Heart right ventricle (tissue), 16 donors: ENCODE measurements at regions not wholly inside any gene's neighbourhood (a gene's known extent, or its start where the extent isn't known, plus 50 kb on each side); places are given as distances from the start of the nearest gene placed in this dataset.
"Not testable (repeated sequence)": the region's sequence is repeated elsewhere in the genome, so short reads cannot be mapped to it uniquely, and the experiment has no call there.

ENCODE experiments used
- ATAC-seq, 8 donors: fragments of 200-7000 bp; cut with Tn5 transposase; one replicate each; pipeline ENCODE4 v1.9.1; 2020; ENCODE audit warnings: mild to moderate bottlenecking in 8 of 8, moderate library complexity in 8 of 8, moderate number of reproducible peaks in 1 of 8
- DNase-seq, 2 donors: peaks; one replicate each; pipeline ENCODE4 v3.0.0-alpha.2; 2020
- H3K27ac ChIP-seq, 10 donors: fragments of 200-600 bp; sonication (generic) in 2 of 10; one replicate each; pipeline versions ENCODE4 v1.5.0 to v1.8.0; 2020 to 2022; ENCODE audit warnings: mild to moderate bottlenecking in 3 of 10
- H3K27me3 ChIP-seq, 7 donors: fragments of 200-600 bp; one replicate each; pipeline ENCODE4 v1.8.0; 2021 to 2022; ENCODE audit warnings: mild to moderate bottlenecking in 2 of 7
- H3K36me3 ChIP-seq, 9 donors: fragments of 200-600 bp; sonication (generic) in 1 of 9; one replicate each; pipeline versions ENCODE4 v1.5.0 to v1.8.0; 2020 to 2022; ENCODE audit warnings: mild to moderate bottlenecking in 2 of 9
- H3K4me1 ChIP-seq, 9 donors: fragments of 200-600 bp; sonication (generic) in 1 of 9; one replicate each; pipeline versions ENCODE4 v1.5.0 to v1.8.0; 2020 to 2022; ENCODE audit warnings: mild to moderate bottlenecking in 4 of 9
- H3K4me3 ChIP-seq, 10 donors: fragments of 200-600 bp; sonication (generic) in 2 of 10; one replicate each; pipeline versions ENCODE4 v1.5.0 to v1.8.0; 2020 to 2022; ENCODE audit warnings: mild to moderate bottlenecking in 7 of 10, moderate library complexity in 2 of 10
- H3K9me3 ChIP-seq, 11 donors: fragments of 200-600 bp in 10 of 11; sonication (generic) in 2 of 11; one replicate each; pipeline versions ENCODE4 v1.5.0 to v1.8.0; 2013 to 2022; ENCODE audit warnings: mild to moderate bottlenecking in 2 of 11, control low read depth in 1 of 11, moderate library complexity in 1 of 11
- WGBS, 2 donors: extraction: QIAGEN DNeasy Blood & Tissue Kit; methylation state at CpG; one replicate each; pipeline ENCODE4 v1.1.7; 2013; ENCODE audit warnings: inconsistent platforms in 1 of 2; 5-methylcytosine and 5-hydroxymethylcytosine counted together
- intact Hi-C, 10 donors: fragments of 100-400 bp; cut with DNase I; formaldehyde crosslinking; loops; one replicate each; pipeline versions ENCODE4 v1.11.1 to v1.14.2; 2022
- TF ChIP-seq, protein P1 (sequence below), 9 donors: fragments of 200-600 bp; sonication (generic) in 2 of 9; IDR thresholded peaks; one replicate each; pipeline versions ENCODE4 v1.5.0 to v1.8.0; 2021 to 2022; ENCODE audit warnings: antibody characterized with exemption in 9 of 9, mild to moderate bottlenecking in 5 of 9, moderate library complexity in 1 of 9
- donor health status: Arrhythmogenic right ventricular cardiomyopathy.
- donor health status: ischemic (EF 13 %, LVEDD 7.1; RV severe dilation, severe dysfunction).
- donor health status: healthy with polysubstance abuse.
- donor health status: DM: no; HTN: yes; CAD: no.
- donor health status: DM: no; HTN: no; CAD: no.
- donor health status: ischemic (EF 25% LVEDD 6.9; RV normal size, moderate dysfunction).
- donor health status: ischemic (EF 25% LVEDD 5.7; RV mildly dilated, moderate dysfunction).
- donor health status: healthy.
- donor health status: DM: yes; HTN: yes; CAD: no.
- donor health status: Ischemic cardiomyopathy.
- donor health status: ischemic (EF 35%, LVEDD 5.7; RV mildly dilated, moderate dysfunction).
- donor health status: nonischemic (EF 11% LVEDD 7.7; RV severe dilation, severe dysfunction).
- donor health status: DM: yes; HTN: yes; CAD: no.
- donor health status: PGD.
- donor health status: ischemic (EF 29% LVEDD 5.4; RV normal size, mild dysfunction).
- donor health status: nonischemic (EF 23%, LVEDD 6.1; RV moderate dilation, normal function).

DNA sequence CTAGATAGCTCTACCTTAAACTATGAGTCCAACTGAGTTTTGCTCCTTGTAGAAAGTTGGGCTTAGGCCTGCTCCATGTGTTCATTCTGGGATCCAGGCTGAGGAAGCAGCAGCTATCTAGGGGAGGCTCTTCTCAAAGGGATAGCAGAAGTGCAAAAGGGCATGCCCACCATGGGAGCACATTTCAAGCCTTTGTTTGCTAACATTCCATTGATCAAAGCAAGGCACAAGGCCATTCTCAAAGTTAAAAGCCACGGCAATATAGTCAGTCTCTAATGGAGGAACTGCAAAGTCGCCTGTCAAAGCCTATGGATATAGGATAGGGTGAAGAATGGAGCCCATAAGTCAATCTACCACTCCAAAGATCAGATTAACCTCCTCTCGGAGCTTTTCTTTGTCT is 488.1 kb upstream of the ARX start:
- Histone ChIP-seq H3K4me3 (no peak overlapping the region), H3K9me3 (peaks cover 0 to 5% (median 0%) of the 10 kb centered on the region in 11 donors), H3K27ac (no peak overlapping the region), H3K36me3 (no peaks in the 10 kb centered on the region), H3K27me3 (no peaks in the 10 kb centered on the region), H3K4me1 (no peaks in the 10 kb centered on the region)
- 70 to 78% methylated on average over 3 of the region's 3 CpGs for WGBS, 2 donors
- intact Hi-C loops = no loop called here
- ATAC-seq (no peak), DNase-seq (no peak)
- TF ChIP-seq, protein P1, sequence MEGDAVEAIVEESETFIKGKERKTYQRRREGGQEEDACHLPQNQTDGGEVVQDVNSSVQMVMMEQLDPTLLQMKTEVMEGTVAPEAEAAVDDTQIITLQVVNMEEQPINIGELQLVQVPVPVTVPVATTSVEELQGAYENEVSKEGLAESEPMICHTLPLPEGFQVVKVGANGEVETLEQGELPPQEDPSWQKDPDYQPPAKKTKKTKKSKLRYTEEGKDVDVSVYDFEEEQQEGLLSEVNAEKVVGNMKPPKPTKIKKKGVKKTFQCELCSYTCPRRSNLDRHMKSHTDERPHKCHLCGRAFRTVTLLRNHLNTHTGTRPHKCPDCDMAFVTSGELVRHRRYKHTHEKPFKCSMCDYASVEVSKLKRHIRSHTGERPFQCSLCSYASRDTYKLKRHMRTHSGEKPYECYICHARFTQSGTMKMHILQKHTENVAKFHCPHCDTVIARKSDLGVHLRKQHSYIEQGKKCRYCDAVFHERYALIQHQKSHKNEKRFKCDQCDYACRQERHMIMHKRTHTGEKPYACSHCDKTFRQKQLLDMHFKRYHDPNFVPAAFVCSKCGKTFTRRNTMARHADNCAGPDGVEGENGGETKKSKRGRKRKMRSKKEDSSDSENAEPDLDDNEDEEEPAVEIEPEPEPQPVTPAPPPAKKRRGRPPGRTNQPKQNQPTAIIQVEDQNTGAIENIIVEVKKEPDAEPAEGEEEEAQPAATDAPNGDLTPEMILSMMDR (IDR thresholded peaks at IDR 0.05) = no peak

DNA sequence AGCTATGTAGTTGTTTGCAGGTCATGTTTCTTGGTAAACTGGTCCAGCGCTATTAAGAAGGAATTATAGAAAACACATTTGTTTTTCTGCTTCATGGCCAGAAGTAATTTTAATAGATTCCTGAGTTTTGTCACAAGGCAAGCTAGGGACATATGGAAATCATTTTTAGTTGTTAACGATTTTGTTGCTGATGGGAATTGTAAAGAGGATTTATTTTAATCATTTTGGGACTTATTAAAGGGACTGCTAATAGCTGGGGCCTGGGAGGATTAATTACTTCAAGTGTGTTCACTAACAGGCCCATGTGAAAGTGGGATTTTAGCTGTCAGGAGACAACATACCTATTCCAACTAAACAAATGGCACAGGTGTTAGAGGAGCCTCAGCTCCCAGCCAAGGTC is 492.0 kb upstream of the ARX start:
- DNase-seq (no peak), ATAC-seq (no peak)
- Histone ChIP-seq H3K27me3 (no peaks in the 10 kb centered on the region), H3K4me3 (no peak overlapping the region), H3K27ac (no peak overlapping the region), H3K36me3 (no peaks in the 10 kb centered on the region), H3K9me3 (peaks cover 0 to 7% (median 0%) of the 10 kb centered on the region in 11 donors), H3K4me1 (no peaks in the 10 kb centered on the region)
- intact Hi-C loops = no loop called here
- TF ChIP-seq, protein P1 (IDR thresholded peaks at IDR 0.05) = no peak
- 84 to 87% methylated on average over 2 of the region's 2 CpGs for WGBS, 2 donors

DNA sequence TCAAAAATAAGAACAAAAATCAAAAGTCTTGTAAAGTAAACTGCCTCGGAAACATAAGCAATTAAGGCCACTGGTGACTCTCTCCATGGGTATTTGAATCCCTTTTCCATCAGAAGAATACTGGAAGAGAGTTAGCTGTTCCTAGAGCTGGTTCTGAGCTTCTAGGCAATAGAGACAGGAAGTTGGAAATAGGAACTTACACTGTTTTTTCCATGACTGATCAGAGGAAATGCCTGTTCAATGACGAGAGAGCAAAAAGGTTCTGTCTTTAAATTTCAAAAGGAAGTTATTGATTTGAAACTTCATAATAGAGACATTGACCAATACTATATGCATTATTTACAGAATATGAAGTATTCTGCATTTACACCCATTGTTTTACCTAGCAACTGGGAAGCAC is 503.5 kb upstream of the ARX start:
- no peaks in the 10 kb centered on the region for H3K27me3 ChIP-seq
- WGBS, 2 donors = 59 to 60% methylated on average over 2 of the region's 2 CpGs
- ATAC-seq (no peak), DNase-seq (no peak)
- TF ChIP-seq, protein P1 (IDR thresholded peaks at IDR 0.05) = no peak
- no peaks in the 10 kb centered on the region for H3K9me3 ChIP-seq
- H3K27ac ChIP-seq = no peak overlapping the region
- H3K4me3 ChIP-seq = no peak overlapping the region
- intact Hi-C loops = no loop called here
- H3K36me3 ChIP-seq = no peaks in the 10 kb centered on the region
- no peaks in the 10 kb centered on the region for H3K4me1 ChIP-seq

DNA sequence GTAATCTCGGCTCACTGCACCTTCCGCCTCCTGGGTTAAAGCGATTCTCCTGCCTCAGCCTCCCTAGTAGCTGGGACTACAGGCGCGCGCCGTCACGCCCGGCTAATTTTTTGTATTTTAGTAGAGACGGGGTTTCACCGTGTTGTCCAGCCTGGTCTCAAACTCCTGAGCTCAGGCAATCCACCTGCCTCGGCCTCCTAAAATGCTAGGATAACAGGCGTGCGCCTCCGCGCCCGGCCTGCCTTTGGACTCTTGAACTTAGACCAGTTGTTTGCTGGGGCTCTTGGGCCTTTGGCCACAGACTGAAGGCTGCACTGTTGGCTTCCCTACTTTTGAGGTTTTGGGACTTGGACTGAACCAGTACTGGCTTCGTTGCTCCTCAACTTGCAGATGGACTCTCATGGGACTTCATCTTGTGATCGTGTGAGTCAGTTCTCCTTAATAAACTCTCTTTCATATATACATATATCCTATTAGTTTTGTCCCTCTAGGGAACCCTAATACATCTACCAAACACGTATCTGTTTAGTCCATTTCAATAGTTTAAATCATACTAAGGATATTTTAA is 506.8 kb upstream of the ARX start:
- 91% methylated on average over 16 to 20 of the region's 20 CpGs for WGBS, 2 donors
- H3K9me3 ChIP-seq, H3K36me3 ChIP-seq, H3K4me3 ChIP-seq, H3K27ac ChIP-seq, H3K27me3 ChIP-seq, ATAC-seq, H3K4me1 ChIP-seq, DNase-seq: not testable (repeated sequence)
- intact Hi-C loops = loop anchor here in 2 of 10 donors (5.0 to 10.0 kb wide), 2 partner anchors 442 to 1665 kb away; no protein-coding TSS in a partner anchor
